LNCAP (cell line): ENCODE measurements at regions not wholly inside any gene's neighbourhood (a gene's known extent, or its start where the extent isn't known, plus 50 kb on each side); places are given as distances from the start of the nearest gene placed in this dataset.

Experiments
- TF ChIP-seq, protein P1 (sequence below): fragments of 450-650 bp; IDR thresholded peaks from 2 replicates; pipeline ENCODE4 v1.5.1; 2017; ENCODE audit warnings: mild to moderate bottlenecking

DNA sequence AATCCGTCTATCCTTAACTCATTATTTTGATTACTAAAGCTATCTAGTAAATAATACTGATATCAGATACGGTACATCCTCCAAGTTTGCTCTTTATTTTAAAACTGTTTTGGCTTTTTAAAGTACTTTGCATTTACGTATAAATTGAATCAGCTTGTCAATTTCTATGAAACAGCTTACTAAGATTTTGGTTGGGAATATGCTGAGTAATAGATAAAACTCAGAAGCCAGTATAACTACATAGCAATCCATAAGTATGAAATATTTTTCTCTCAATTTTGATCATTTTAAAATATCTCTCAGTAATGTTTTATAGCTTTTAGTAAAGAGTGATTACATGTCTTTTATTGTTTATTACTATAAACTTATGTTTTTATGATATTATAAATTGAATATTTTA is 116.2 kb upstream of the SOX11 start:
- TF ChIP-seq, protein P1, sequence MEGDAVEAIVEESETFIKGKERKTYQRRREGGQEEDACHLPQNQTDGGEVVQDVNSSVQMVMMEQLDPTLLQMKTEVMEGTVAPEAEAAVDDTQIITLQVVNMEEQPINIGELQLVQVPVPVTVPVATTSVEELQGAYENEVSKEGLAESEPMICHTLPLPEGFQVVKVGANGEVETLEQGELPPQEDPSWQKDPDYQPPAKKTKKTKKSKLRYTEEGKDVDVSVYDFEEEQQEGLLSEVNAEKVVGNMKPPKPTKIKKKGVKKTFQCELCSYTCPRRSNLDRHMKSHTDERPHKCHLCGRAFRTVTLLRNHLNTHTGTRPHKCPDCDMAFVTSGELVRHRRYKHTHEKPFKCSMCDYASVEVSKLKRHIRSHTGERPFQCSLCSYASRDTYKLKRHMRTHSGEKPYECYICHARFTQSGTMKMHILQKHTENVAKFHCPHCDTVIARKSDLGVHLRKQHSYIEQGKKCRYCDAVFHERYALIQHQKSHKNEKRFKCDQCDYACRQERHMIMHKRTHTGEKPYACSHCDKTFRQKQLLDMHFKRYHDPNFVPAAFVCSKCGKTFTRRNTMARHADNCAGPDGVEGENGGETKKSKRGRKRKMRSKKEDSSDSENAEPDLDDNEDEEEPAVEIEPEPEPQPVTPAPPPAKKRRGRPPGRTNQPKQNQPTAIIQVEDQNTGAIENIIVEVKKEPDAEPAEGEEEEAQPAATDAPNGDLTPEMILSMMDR = no peak

DNA sequence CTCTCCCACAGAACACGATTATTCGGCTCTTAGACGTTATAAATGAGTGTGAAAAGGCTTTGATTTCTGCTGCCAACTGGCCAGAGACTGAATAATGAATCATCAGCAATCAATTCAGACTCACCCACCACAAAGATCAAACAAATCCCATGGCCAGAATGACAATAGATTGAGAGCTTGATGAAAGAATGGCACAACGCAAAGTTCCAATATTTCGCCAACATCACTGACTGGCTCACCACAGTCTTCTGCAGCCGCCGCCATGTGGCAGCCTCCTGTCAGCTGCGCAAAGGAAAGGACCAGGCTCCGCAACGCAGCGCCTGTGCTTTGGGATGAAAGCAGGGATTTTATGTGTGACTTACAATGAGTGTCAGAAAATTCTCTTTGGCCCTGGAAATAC is 104.4 kb upstream of the SOX11 start:
- TF ChIP-seq, protein P1 = no peak

DNA sequence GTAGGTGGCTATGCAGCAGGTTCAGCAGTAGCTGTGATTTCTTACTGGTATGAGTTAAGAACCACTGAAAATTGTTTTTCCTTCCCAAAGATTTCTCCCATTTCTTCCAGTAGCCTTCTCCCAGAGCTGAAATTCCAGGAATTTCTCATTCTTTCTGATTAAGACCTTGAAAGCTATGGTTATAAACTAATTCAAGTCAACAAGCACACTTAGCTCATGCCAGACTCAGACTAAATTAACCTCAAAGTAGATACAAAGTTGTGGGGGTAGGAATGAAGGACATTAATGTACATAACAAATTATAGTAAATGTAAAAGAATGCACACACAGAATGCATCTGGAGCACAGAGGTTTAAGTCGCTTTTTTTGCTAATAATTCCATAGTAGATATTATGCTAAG is 103.6 kb upstream of the SOX11 start:
- TF ChIP-seq, protein P1 = no peak

DNA sequence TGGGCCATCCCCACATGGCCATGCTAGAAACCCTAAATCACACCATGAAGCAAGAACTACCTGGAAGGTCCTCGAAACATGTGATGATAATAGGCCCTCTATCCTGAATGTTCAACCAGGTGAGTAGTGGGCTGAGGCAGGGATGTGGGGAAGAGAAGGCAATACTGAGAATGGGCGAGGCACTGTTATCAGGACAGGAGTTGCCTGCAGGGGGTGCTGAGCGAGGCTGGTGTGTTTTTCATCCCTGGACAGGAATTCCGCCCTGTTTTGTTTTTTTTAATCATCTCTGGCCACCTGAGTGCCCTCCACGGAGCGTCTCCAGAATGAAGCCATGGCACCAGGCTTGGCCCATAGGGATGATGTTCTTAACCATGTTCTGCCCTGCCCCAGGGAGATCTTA is 103.0 kb upstream of the SOX11 start:
- TF ChIP-seq, protein P1 = no peak

DNA sequence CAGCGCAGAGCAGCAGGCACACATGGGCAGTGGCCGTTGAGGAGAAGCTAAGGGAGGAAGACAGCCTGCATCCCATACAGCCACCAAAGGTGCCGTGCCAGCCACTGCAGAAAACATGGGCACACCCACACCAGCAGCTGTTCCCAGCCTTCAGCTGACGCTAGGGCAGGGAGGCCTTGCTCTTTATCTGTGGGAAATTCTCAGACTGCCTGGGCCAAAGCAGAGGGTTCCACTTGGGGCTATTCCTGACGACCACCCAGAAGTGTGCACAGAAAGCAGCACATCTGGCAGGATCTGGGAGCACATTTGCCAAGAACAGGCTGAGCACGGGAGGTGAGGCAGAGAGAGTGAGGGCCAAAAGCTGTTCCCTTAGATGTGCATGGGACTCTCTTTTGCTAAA is 101.3 kb upstream of the SOX11 start:
- TF ChIP-seq, protein P1 = no peak

DNA sequence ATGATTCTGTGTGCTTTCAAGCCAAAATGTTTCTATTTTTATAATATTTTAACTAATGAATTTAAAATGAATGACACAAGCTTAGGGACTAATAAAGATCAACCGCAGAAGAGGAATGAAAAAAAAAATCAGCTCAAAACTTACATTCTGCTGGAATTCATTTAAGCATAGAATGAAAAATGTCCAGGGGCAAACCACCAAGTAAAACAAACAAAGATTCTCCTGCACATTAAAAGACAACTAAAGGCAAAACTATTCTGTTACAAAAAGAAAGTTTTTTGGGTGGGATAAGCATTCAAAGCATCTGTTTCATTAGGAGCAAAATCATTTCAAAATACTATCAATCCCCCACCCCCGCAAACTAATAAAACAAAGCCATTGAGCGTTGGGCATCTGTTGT is 99.3 kb upstream of the SOX11 start:
- TF ChIP-seq, protein P1 = no peak

DNA sequence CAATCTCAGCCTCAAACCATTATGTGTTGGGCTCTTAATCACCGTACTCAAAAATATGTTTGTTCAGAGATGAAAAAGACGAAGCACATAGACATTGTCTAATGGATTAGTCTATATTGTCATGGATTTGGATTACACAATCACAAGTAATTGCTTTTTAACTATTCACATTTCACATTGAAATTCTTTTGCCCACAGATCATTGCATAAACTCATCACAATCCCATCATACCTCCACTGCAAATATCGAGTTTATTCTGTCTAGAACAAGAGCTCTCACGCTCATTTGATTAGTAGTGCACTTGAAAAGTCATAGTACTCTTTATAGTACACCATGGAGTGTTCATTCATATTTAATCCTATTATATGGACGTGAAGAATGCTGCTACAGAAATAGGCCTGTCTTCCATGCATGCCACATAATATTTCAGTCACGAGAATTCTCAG is 97.9 kb upstream of the SOX11 start:
- TF ChIP-seq, protein P1 = no peak

DNA sequence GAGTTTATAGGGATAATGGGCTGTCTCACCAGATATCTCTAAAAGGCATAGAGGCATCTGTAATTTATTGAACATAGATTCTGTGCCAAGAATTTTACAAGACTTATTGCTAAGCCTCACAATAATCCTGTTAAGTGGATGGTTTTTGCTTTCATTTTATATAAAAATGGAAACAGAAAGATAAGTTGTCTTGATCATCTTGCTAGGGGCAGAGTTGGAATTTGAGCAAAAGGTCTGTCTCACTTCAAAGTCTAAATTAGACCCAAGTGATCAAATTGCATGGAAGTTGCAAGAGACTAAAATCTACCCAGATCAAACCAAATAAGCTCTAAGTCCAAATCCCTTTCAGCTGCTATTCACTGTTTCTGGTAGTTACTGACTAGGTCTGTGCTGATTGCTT is 95.3 kb upstream of the SOX11 start:
- TF ChIP-seq, protein P1 = no peak
